ENCODE measurements at regions not wholly inside any gene's neighbourhood (a gene's known extent, or its start where the extent isn't known, plus 50 kb on each side); places are given as distances from the start of the nearest gene placed in this dataset.
"Not testable (repeated sequence)": the region's sequence is repeated elsewhere in the genome, so short reads cannot be mapped to it uniquely, and the experiment has no call there.

GRCh38 chr12:84154439-84154990 lies 758.1 kb downstream of the SLC6A15 start:
- not testable (repeated sequence) for TF ChIP-seq POLR2A, CTCF (IDR thresholded peaks at IDR 0.05)

All from right lobe of liver (tissue), 4 donors.